Karpas-422 (cell line): ENCODE measurements at regions not wholly inside any gene's neighbourhood (a gene's known extent, or its start where the extent isn't known, plus 50 kb on each side); places are given as distances from the start of the nearest gene placed in this dataset.

Source experiments
- DNase-seq: peaks from one replicate; pipeline ENCODE4 v3.0.0-alpha.2; 2015
- H2AFZ ChIP-seq: fragments of 200-600 bp; sonication (generic); 2 replicates; pipeline ENCODE4 v1.6.1; 2014; ENCODE audit warnings: antibody characterized with exemption, low read length, mixed read lengths
- H3K27ac ChIP-seq: fragments of 200-600 bp; sonication (generic); 2 replicates; pipeline ENCODE4 v1.5.1; 2014; ENCODE audit warnings: mild to moderate bottlenecking, low read length, moderate library complexity
- H3K27me3 ChIP-seq: fragments of 200-600 bp; sonication (generic); 2 replicates; pipeline ENCODE4 v1.6.1; 2014; ENCODE audit warnings: low read length, mixed read lengths
- H3K36me3 ChIP-seq: fragments of 200-600 bp; sonication (generic); 2 replicates; pipeline ENCODE4 v1.6.1; 2014; ENCODE audit warnings: low read length, mixed read lengths; ENCODE audit not compliant: insufficient read depth
- H3K4me1 ChIP-seq: fragments of 200-600 bp; sonication (generic); 2 replicates; pipeline ENCODE4 v1.6.1; 2014; ENCODE audit warnings: mild to moderate bottlenecking, low read length, mixed read lengths
- H3K4me2 ChIP-seq: fragments of 200-600 bp; sonication (generic); 2 replicates; pipeline ENCODE4 v1.6.1; 2014; ENCODE audit warnings: low read length, low read depth, mild to moderate bottlenecking; ENCODE audit not compliant: poor library complexity, severe bottlenecking
- H3K4me3 ChIP-seq: fragments of 200-600 bp; sonication (generic); 2 replicates; pipeline ENCODE4 v1.5.1; 2014; ENCODE audit warnings: mild to moderate bottlenecking, antibody characterized with exemption, low read length, mixed read lengths
- H3K79me2 ChIP-seq: fragments of 200-600 bp; sonication (generic); 2 replicates; pipeline ENCODE4 v1.6.1; 2014; ENCODE audit warnings: mild to moderate bottlenecking, low read length, mixed read lengths
- H3K9ac ChIP-seq: fragments of 200-600 bp; sonication (generic); 2 replicates; pipeline ENCODE4 v1.6.0; 2014; ENCODE audit warnings: low read length
- H3K9me2 ChIP-seq: fragments of 200-600 bp; sonication (generic), shearing (Covaris generic); replicated peaks from 2 replicates; pipeline ENCODE4 v1.6.0; 2014; ENCODE audit warnings: mild to moderate bottlenecking, low read length, moderate library complexity; ENCODE audit not compliant: insufficient read depth
- H3K9me3 ChIP-seq: fragments of 300-700, 200-600 bp; sonication (generic); 2 replicates; pipeline ENCODE4 v1.6.1; 2014; ENCODE audit warnings: low read length, mixed read lengths
- H4K20me1 ChIP-seq: fragments of 200-600 bp; sonication (generic); 2 replicates; pipeline ENCODE4 v1.6.1; 2014; ENCODE audit warnings: mild to moderate bottlenecking, antibody characterized with exemption, low read length, low read depth; ENCODE audit not compliant: insufficient read depth

DNA sequence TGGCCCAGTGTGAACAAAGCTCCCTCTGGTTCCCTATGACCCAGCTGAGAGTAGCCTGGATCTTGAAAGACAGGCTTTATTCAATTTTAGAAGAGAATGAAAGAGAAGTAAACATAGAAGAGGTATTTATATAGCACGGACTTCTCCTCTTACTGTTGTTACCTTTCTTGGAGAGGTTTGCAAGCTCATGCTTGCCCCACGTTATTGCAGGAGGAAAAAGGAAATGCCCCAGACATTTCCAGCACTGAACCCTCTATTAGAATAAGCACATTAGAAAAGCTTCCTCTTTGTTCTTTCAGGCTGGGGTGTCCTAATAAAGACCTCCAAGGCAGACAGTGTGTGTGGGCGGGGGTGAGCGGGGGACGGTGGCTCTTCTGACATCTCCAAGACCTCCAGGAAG is 98.7 kb upstream of the AGBL1 start:
- DNase-seq: no peak
- Histone ChIP-seq H3K9ac (no peak overlapping the region), H2AFZ (no peak overlapping the region), H3K4me3 (no peak overlapping the region), H3K27me3 (no peaks in the 10 kb centered on the region), H3K27ac (no peak overlapping the region), H3K36me3 (no peaks in the 10 kb centered on the region), H4K20me1 (no peaks in the 10 kb centered on the region), H3K4me2 (no peak overlapping the region), H3K4me1 (no peaks in the 10 kb centered on the region), H3K9me3 (no peaks in the 10 kb centered on the region), H3K79me2 (no peaks in the 10 kb centered on the region), H3K9me2 (no peaks in the 10 kb centered on the region)

DNA sequence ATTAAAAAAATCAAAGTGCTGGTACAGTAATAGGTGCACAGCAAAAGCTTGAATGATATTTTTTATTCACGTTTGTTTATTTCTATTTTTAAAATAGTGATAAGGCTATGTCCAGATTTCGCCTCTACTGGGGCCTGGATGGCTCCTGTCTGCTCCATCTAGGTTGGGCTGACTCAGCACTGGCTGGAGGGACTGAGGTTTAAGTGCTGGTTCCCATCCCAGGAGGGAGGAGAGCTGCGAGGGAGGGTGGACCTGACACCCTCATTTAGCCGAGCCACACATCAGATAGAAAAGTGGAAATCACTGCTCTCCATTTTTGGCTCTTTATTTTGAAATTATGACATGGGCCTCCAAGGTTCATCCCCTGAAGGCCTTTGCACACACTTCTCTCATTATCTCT is 95.4 kb upstream of the AGBL1 start:
- H3K4me3 ChIP-seq: no peak overlapping the region
- H2AFZ ChIP-seq: no peak overlapping the region
- H3K9ac ChIP-seq: no peak overlapping the region
- no peaks in the 10 kb centered on the region for H3K4me1 ChIP-seq
- H3K9me2 ChIP-seq: no peaks in the 10 kb centered on the region
- no peak overlapping the region for H3K27ac ChIP-seq
- H3K79me2 ChIP-seq: no peaks in the 10 kb centered on the region
- H3K27me3 ChIP-seq: no peaks in the 10 kb centered on the region
- H4K20me1 ChIP-seq: no peaks in the 10 kb centered on the region
- H3K9me3 ChIP-seq: no peaks in the 10 kb centered on the region
- DNase-seq: no peak
- H3K36me3 ChIP-seq: no peaks in the 10 kb centered on the region
- H3K4me2 ChIP-seq: no peak overlapping the region

DNA sequence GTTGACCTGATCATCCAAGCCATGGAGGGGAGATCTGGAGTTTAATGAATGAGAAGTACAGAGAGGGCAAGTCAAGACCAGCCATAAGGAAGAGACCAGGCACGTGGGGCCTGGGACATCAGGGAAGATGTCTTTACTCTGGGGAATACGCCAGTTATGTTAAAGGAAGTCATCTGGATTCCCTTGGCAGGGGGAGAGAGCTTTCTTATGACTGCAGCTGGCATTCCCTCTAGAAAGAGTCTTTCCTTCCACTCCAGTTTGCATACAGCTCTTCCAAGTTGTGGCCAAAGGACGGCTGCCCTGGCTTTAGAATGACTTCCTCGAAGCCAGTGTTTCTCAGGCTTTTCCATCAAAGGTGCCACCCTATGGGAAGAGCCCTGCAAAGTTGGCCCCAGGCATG is 93.6 kb upstream of the AGBL1 start:
- Histone ChIP-seq H4K20me1 (no peaks in the 10 kb centered on the region), H3K9me3 (no peaks in the 10 kb centered on the region)
- no peak for DNase-seq

DNA sequence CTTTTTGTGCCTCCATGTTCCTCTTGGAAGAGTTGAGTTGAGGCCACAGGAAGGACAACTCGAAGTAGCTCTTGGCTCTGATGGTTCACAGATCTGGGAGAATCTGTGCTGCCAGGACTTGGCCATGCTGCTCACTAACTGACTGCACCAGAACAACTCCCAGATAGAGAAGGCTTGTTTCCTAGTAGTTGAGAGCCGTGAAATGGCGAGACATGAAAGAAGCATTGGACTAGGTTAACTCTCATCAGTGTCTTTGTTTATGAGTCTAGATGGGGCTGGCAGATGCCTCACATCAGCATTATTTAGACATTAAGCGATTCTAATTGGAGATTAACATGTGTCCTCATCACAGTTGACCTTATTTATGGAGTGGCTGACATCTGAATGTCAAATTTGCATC is 92.9 kb upstream of the AGBL1 start:
- no peaks in the 10 kb centered on the region for H3K9me2 ChIP-seq
- no peak overlapping the region for H3K4me3 ChIP-seq
- no peaks in the 10 kb centered on the region for H4K20me1 ChIP-seq
- DNase-seq: no peak
- H3K4me1 ChIP-seq: no peaks in the 10 kb centered on the region
- H3K36me3 ChIP-seq: no peaks in the 10 kb centered on the region
- no peak overlapping the region for H3K27ac ChIP-seq
- no peaks in the 10 kb centered on the region for H3K27me3 ChIP-seq
- H3K79me2 ChIP-seq: no peaks in the 10 kb centered on the region
- no peak overlapping the region for H3K4me2 ChIP-seq
- H2AFZ ChIP-seq: no peak overlapping the region
- H3K9me3 ChIP-seq: no peaks in the 10 kb centered on the region
- no peak overlapping the region for H3K9ac ChIP-seq

More for the DNA sequence above, 93.6 kb upstream of the AGBL1 start:
- Histone ChIP-seq H3K4me1 (no peaks in the 10 kb centered on the region), H3K27me3 (no peaks in the 10 kb centered on the region), H3K4me3 (no peak overlapping the region), H3K27ac (no peak overlapping the region), H2AFZ (no peak overlapping the region), H3K9ac (no peak overlapping the region), H3K9me2 (no peaks in the 10 kb centered on the region), H3K4me2 (no peak overlapping the region), H3K36me3 (no peaks in the 10 kb centered on the region), H3K79me2 (no peaks in the 10 kb centered on the region)

DNA sequence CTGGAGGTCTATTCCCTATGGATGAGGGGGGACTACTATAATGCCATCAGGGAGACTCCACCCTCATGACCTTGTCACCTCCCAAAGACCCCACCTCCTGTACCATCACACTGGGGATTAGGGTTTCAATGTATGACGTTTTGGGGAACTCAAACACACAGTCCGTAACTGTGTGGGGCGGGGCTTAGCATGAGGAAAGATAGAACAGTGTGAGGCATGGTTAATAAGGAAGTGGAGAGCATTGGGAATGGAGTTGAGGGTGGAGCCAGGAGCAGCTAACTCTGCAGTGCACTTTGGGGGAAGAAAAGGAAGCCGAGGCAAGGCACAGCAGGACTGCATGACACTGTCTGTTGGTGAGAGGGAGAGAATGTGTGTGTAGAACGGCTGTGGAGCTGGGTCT is 90.9 kb upstream of the AGBL1 start:
- H3K27ac ChIP-seq: no peak overlapping the region

DNA sequence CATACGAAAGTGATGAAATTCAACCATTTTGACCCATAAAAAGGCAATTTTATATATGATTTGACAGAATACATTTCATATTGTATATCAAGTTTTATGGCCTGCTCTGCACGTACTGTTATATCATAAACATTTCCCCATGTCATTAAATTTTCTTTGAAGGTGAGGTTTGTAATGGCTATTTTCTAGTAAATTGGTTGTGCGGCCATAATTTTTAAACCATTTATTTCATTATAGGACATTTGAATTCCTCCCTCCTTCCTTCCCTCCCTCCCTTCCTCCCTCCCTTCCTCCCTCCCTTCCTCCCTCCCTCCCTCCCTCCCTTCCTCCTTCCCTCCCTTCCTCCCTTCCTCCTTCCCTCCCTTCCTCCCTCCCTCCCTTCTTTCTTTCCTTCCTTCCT is 87.4 kb upstream of the AGBL1 start:
- Histone ChIP-seq H3K4me1 (no peaks in the 10 kb centered on the region), H3K9me3 (no peaks in the 10 kb centered on the region), H3K9me2 (no peaks in the 10 kb centered on the region), H3K4me2 (no peak overlapping the region), H2AFZ (no peak overlapping the region), H3K36me3 (no peaks in the 10 kb centered on the region), H3K27ac (no peak overlapping the region), H3K79me2 (no peaks in the 10 kb centered on the region), H3K9ac (no peak overlapping the region), H4K20me1 (no peaks in the 10 kb centered on the region), H3K27me3 (no peaks in the 10 kb centered on the region), H3K4me3 (no peak overlapping the region)
- DNase-seq: no peak

More for the DNA sequence above, 90.9 kb upstream of the AGBL1 start:
- no peaks in the 10 kb centered on the region for H3K36me3 ChIP-seq
- no peaks in the 10 kb centered on the region for H3K9me3 ChIP-seq
- H2AFZ ChIP-seq: no peak overlapping the region
- no peaks in the 10 kb centered on the region for H4K20me1 ChIP-seq
- no peaks in the 10 kb centered on the region for H3K9me2 ChIP-seq
- no peaks in the 10 kb centered on the region for H3K4me1 ChIP-seq
- H3K79me2 ChIP-seq: no peaks in the 10 kb centered on the region
- H3K4me2 ChIP-seq: no peak overlapping the region
- no peaks in the 10 kb centered on the region for H3K27me3 ChIP-seq
- no peak overlapping the region for H3K4me3 ChIP-seq
- no peak overlapping the region for H3K9ac ChIP-seq
- no peak for DNase-seq

DNA sequence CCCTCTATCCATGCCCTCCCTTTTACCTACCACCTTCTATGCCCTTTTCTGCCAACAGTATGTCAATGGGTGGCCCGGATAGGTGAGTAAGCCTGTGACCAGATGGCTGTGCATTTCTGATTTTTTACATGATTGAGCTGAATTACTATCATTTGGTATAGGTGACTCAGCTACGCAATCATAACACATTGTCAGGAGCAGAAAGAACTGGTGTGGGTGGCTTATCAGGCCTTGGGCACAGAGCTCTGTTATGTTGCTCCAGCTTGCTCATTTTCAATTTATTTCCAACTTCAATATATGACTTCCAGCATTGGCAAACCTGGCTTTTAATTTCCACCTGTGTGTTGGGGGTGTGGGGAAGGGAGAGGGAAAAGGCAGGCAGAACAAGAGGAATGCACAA is 86.6 kb upstream of the AGBL1 start:
- no peak overlapping the region for H3K4me2 ChIP-seq
- no peak overlapping the region for H3K4me3 ChIP-seq
- no peaks in the 10 kb centered on the region for H3K27me3 ChIP-seq
- H2AFZ ChIP-seq: no peak overlapping the region
- no peaks in the 10 kb centered on the region for H4K20me1 ChIP-seq
- no peaks in the 10 kb centered on the region for H3K9me3 ChIP-seq
- H3K36me3 ChIP-seq: no peaks in the 10 kb centered on the region
- no peaks in the 10 kb centered on the region for H3K9me2 ChIP-seq
- DNase-seq: no peak
- H3K9ac ChIP-seq: no peak overlapping the region
- H3K79me2 ChIP-seq: no peaks in the 10 kb centered on the region
- H3K27ac ChIP-seq: no peak overlapping the region
- H3K4me1 ChIP-seq: no peaks in the 10 kb centered on the region

DNA sequence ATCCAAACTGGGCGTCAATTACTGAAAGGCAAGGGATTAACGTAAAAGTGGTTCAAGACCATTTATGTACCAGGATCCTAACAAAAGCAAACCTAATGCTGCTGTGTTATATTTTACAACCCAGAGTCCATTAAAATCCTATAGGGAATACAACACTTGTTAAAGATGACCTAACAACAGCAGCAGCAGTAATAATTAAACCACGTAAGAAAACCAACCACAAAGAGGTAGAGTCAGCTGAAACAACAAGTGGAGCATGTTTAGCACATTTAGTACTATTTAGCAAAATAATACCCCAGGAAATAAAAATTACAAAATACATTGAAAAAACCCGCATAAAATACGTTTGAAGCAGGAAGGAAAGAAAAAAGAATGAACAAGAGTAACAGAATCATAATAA is 82.1 kb upstream of the AGBL1 start:
- H3K9me3 ChIP-seq: no peaks in the 10 kb centered on the region
- no peaks in the 10 kb centered on the region for H3K36me3 ChIP-seq
- H4K20me1 ChIP-seq: no peaks in the 10 kb centered on the region
- no peaks in the 10 kb centered on the region for H3K27me3 ChIP-seq
- H3K9me2 ChIP-seq: no peaks in the 10 kb centered on the region
- H3K27ac ChIP-seq: no peak overlapping the region
- no peaks in the 10 kb centered on the region for H3K4me1 ChIP-seq
- H3K4me2 ChIP-seq: no peak overlapping the region
- no peaks in the 10 kb centered on the region for H3K79me2 ChIP-seq
- H3K4me3 ChIP-seq: no peak overlapping the region
- no peak for DNase-seq
- H3K9ac ChIP-seq: no peak overlapping the region
- no peak overlapping the region for H2AFZ ChIP-seq

DNA sequence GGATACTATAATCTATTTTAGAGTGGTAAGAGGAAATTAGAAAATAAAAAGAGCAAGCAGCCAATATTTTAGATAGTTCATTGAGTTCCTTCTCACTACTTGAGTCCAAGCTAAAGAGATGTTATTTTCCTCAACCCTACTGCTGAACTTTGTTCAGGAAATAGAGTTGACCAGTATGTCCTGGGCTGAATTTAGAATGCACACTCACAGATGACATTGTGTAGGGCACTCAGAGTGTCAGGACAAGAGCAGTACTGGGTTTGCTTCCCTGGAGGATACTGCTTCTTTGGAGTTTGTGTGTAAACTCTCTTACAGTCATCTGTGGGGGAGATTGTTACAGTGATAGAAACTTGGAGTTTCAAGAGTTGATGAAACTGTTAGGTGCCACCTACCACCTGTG is 80.0 kb upstream of the AGBL1 start:
- no peak for DNase-seq
- H2AFZ ChIP-seq: no peak overlapping the region
- H3K4me1 ChIP-seq: no peaks in the 10 kb centered on the region
- H3K36me3 ChIP-seq: no peaks in the 10 kb centered on the region
- no peaks in the 10 kb centered on the region for H3K9me3 ChIP-seq
- no peak overlapping the region for H3K9ac ChIP-seq
- H4K20me1 ChIP-seq: no peaks in the 10 kb centered on the region
- H3K27me3 ChIP-seq: no peaks in the 10 kb centered on the region
- no peak overlapping the region for H3K4me2 ChIP-seq
- no peaks in the 10 kb centered on the region for H3K79me2 ChIP-seq
- no peaks in the 10 kb centered on the region for H3K9me2 ChIP-seq
- no peak overlapping the region for H3K27ac ChIP-seq
- no peak overlapping the region for H3K4me3 ChIP-seq
